ENCODE measurements at regions not wholly inside any gene's neighbourhood (a gene's known extent, or its start where the extent isn't known, plus 50 kb on each side); places are given as distances from the start of the nearest gene placed in this dataset.
"Not testable (repeated sequence)": the region's sequence is repeated elsewhere in the genome, so short reads cannot be mapped to it uniquely, and the experiment has no call there.

GRCh38 chr1:168421399-168422004 is 122.3 kb downstream of the XCL2 start:
- DNase-seq (ENCODE audit: low read depth in 2 of 2) = no peak

GRCh38 chr1:168420177-168420576 is 123.6 kb downstream of the XCL2 start:
- DNase-seq (ENCODE audit: low read depth in 2 of 2) = no peak

DNA sequence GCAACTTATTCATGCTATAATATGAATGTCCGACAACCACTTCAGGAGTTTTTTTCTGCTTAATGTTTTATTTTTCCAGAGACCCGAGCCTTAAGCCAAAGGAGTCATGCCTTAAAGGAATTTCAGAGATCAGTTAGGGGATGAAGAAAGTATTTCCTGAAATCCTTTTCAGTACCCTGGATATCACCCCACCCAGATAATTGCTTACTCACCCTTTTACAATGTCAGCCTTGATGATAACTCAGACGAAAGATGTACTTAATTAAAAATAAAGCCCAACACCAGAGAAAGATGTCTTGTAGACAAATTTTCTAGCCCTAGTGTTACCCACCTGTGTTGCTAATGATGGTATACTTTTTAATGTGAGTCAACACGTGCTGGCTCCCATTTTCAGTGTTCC is 124.1 kb downstream of the XCL2 start:
- DNase-seq (ENCODE audit: low read depth in 2 of 2) = no peak

GRCh38 chr1:168416220-168416619 is 127.6 kb downstream of the XCL2 start:
- DNase-seq (ENCODE audit: low read depth in 2 of 2) = no peak

DNA sequence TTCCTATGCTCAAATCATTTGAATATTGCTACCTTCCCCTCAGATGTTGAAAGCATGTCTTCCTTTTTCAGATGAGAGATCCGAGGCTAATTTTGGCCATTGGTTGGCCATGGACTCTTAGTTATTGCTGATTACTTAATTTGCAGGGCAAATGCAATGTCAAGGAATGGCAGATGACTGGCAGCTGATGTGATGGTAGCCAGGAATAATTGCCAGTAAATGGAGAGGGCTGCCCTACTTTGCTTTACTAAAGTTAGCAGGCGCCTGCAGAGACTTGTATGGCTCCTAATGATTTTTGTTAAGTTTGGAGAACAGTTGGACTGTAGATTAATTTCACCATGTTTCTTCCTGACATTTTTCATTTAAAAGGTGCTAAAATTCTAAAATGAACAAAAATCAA is 128.9 kb downstream of the XCL2 start:
- no peak for DNase-seq (ENCODE audit: low read depth in 2 of 2)

- DNase-seq (ENCODE audit: low read depth in 2 of 2) = no peak
These were observed 129.8 kb downstream of the TBX19 start for GRCh38 chr1:168410464-168410863.

- peak; percentile 51 to 54 for DNase-seq (ENCODE audit: low read depth in 2 of 2)
These were observed 128.2 kb downstream of the TBX19 start for GRCh38 chr1:168408884-168409283.

GRCh38 chr1:168408539-168408865 is 127.8 kb downstream of the TBX19 start:
- DNase-seq (ENCODE audit: low read depth in 2 of 2) = no peak

DNA sequence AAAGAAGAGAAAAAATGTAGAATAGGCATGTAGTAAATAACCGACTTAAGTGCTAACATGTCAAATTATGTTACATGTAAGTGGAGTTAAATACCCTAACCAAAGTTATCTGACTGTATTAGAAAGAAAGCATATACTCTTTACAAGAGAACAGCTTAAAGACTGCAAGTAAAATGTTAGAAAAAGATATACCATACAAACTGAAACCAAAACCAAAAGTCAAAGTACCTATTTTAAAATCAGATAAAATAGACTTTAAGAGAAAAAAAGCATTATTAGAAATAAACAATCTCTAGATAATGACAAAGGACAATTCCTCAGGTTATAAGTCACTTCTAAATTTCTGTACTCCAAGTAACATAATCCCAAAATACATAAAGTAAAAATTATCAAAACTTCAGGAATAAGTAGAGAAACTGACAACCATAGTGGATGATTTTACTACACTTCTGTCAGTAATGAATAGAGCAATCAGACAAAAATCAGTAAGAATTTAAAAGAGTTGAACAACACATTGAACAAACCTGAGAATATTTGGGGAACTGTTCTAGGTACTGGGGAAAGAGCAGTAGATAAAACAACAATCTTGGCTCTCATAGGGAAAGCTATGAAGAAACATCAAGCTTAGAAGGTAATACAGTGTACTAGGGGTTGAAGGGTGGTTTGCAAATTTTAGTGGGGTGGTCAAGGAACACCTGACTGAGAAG is 127.3 kb downstream of the TBX19 start:
- no peak for DNase-seq (ENCODE audit: low read depth in 2 of 2)

GRCh38 chr1:168405906-168406549 is 125.4 kb downstream of the TBX19 start:
- no peak for DNase-seq (ENCODE audit: low read depth in 2 of 2)

GRCh38 chr1:168403140-168403539 is 122.5 kb downstream of the TBX19 start:
- no peak for DNase-seq (ENCODE audit: low read depth in 2 of 2)

- DNase-seq (ENCODE audit: low read depth in 2 of 2) = not testable (repeated sequence)
These were observed 121.8 kb downstream of the TBX19 start for GRCh38 chr1:168402466-168402865.

DNA sequence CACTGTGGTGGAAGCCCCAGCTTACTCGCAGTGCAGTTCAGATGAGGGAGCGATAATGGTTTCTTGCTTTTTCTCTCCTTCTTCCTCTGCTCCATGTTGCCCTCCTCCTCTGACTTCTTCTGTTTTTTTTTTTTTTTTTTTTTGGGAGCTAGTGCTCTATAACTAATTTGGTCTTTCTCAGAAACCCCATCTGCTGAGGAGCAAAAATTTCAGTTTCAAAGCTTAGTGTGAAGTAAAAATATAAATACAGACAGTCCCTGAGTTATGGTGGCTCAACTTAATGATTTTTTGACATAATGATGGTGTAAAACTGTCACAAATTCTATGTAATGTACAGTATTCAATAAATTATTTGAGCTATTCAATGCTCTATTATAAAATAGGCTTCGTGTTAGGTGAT is 120.7 kb downstream of the TBX19 start:
- no peak for DNase-seq (ENCODE audit: low read depth in 2 of 2)

DNA sequence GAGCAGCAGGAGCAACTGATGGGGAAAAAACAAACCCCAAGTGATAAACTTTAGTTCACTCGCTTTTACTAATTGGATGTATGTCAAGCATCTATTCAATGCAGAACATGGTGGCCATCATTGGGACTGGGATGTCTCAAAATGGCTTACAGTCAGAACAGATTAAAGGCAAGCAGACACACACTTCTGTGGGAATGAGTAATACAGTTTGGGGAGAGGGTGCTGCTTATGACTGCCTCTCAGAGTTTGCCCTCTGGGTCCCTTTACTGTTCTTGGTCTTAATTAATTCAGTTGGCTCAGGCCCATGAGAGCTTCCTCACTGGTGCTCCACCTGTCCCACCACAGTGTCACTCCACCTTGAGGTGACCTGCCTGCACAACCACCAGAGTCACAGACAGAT is 119.5 kb downstream of the TBX19 start:
- no peak for DNase-seq (ENCODE audit: low read depth in 2 of 2)

GRCh38 chr1:168397806-168398205 is 117.1 kb downstream of the TBX19 start:
- no peak for DNase-seq (ENCODE audit: low read depth in 2 of 2)

- no peak for DNase-seq (ENCODE audit: low read depth in 2 of 2)
These were observed 116.4 kb downstream of the TBX19 start for GRCh38 chr1:168396940-168397684.

- no peak for DNase-seq (ENCODE audit: low read depth in 2 of 2)
These were observed 115.8 kb downstream of the TBX19 start for GRCh38 chr1:168396508-168396907.

- no peak for DNase-seq (ENCODE audit: low read depth in 2 of 2)
These were observed 114.2 kb downstream of the TBX19 start for GRCh38 chr1:168394858-168395257.

DNA sequence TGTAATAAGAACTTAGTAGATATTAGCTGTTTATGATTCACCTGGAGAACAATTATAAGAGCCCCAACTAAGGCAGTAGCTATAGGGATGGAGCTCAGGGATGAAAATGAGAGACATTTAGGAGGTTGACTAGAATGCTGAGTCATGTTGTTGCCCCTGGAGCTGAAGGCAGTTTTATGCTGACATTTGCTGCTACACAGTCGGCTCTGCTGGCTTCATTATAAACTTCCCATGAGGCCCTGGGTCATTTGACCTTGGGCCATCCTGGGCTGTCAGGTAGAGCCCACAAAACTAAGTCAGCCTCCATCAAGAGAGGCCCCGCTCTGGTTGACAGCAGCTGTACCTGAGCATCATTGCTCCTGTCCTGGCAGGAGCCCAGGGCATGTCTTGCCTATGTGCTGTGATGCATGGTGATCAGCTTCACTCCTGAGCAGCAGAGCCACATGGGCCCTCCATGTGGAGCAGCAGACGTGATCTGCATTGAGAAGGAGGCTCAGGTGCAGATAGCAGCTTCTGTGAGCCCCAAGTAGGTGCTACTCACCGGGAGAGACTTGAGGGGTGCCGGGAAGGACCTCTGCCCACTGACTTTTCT is 112.4 kb downstream of the TBX19 start:
- DNase-seq (ENCODE audit: low read depth in 2 of 2) = no peak

GRCh38 chr1:168391851-168392681 is 111.4 kb downstream of the TBX19 start:
- no peak for DNase-seq (ENCODE audit: low read depth in 2 of 2)

DNA sequence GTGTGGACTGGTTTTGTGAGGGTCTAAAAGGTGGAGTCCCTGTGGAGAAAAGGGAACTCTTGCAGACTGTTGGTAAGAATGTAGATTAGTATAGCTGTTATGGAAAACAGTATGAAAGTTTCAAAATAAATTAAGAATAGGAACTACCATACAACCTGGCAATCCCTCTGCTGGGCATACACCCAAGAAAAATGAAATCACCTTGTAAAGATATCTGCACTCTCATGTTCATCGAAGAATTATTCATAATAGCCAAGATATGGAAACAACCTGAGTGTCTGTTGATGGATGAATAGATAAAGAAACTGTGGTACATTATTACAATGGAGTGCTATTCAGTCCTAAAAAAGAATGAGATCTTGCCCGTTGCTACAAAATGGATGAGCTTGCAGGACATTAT is 109.6 kb downstream of the TBX19 start:
- DNase-seq (ENCODE audit: low read depth in 2 of 2) = no peak

All from stimulated activated CD4-positive, alpha-beta T cell treated with anti-CD3 and anti-CD28 coated beads, Interleukin-12 subunit alpha, Interleukin-12 subunit beta, amount 100 ng/mL, for 24 hours (primary cell).